ENCODE measurements at regions not wholly inside any gene's neighbourhood (a gene's known extent, or its start where the extent isn't known, plus 50 kb on each side); places are given as distances from the start of the nearest gene placed in this dataset.
A peak's percentile ranks its signal among the peaks of the same experiment; 100 is the strongest.

DNA sequence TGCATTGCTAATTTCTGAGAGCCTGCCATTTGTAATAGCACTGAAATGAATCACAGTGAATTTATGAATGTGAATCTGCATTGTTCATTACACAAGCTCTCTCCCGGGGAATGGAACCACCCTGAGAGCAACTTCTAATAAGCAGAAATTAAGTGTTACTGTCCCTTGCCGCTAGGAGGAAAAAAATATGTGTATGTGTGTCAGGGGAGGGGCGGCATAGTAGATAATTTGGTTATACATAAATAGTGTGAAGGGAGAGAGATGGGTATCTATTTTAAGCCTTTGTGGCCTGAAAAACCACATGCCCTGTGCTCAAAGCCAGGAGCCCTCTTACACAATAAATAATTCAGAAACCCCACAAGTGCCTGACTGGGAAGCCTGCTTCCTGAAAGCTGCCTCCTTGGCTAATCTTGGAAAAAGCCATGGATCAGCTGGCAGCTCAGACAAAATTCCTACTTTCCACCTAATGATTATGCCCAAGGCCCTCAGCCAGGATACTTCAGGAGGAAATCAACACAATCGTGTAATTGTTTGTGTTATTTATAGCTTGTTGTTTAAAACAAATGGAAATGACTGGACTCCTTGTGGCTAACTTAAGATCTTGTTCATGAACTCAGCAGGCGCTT, 366.2 kb upstream of the KITLG start:
- peak; percentile 7 for DNase-seq (ENCODE audit: low spot score)

DNA sequence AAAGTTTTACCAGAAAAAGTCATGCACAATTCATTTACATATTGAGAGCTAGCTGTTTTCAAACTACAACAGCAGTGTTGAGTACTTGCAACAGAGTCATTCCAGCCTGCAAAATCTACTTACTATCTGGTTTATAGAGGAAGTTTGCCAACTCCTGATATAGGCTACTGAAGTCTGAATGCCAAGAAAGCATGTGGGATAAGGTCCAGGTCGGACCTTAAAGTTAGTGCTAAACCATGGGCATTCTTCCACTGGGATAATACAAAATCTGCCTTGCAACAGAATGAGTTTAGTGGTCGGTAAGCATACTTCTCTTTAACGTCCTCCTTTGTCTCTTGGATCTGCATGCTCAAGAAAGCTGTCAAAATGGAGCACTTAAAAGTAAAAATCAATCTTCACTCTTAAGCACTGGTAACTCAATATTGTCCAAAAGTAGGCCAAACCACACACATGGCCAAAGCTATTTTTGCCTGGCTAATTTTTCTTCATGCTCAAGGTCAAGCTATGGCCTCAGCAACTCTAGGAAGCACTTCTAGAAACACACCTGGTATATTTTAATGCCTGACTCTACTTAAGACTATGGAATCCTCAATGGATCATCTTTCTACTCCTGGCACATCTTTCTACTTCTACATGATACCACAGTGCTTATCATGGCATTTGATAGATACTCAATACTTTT, 364.9 kb upstream of the KITLG start:
- no peak for DNase-seq (ENCODE audit: low spot score)

DNA sequence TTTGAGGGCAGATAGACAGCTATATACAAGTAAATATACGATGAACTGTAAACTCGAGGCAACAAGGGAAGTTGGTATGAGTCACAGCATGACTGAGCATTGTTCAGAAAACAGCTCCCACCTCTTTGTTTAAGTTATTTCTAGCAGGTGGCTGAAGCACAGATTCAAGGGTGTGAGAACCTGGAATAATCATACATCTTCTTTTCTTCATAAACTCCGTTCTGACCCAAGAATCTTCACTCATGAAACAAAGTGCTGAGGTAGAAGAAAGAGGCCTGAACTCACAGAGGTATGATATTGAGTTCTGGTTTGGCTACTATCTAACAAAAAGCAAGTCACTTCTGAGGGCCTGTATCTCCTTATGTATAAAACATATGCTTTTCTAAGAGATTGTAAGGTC, 364.1 kb upstream of the KITLG start:
- DNase-seq (ENCODE audit: low spot score): no peak

DNA sequence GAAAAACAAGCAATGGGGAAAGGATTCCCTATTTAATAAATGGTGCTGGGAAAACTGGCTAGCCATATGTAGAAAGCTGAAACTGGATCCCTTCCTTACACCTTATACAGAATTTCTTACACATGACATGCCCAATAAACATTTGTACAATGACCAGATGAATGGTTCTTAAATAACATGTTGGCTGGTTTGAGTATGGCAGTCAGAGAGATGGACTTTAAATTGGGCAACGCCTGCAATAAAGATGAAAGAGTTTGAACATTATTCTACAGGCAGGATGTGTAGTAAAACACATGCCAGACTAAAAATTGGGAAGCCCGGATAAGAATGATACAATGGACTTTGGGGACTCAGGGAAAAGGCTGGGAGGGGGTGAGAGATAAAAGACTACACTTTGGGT, 360.6 kb upstream of the KITLG start:
- no peak for DNase-seq (ENCODE audit: low spot score)

DNA sequence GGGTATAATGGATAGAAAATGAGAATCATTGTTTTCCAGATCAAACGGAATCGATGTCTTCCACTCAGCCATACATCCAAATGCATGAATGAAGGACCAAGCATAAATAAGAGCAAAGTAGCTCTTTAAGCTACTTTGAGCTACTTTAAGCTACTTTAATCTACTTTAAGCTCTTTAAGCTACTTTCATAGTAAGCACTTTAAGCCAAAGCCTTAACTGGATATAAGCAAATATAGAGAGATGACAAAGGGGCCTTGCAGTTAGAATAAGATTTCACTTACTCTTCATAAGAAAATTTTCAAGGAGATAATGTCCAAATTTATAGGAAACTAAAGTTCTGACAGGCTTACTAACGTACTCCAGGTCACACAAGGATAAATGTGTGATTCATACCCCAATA, 355.6 kb upstream of the KITLG start:
- DNase-seq (ENCODE audit: low spot score): no peak

DNA sequence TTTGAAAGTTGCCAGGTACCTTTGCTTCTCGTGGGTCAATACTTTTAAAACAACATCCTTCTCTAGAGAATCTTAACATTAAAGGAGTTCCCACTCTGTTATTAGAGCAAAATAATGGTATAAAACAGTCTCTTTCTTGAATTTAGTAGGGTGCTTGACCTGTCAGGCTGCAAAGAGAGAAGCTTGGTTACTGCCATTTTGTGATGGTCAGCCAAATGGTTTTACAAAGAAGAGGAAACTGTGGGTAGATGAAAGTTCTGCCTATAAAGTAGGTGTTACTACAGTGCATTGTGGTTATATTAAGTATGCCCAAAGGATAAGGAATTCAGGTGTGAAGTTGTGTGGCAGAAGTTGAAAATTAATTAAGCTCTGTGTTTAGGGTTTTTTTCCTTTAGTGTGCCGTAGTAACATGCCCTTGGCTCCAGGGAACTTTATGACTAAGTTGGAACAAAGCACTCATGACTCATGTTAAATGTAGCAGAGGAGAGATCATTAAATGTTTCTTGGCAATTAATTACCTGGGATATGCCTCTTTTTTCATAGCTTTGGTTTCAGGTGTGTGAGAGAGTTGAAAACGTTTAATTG, 354.0 kb upstream of the KITLG start:
- DNase-seq (ENCODE audit: low spot score): no peak

DNA sequence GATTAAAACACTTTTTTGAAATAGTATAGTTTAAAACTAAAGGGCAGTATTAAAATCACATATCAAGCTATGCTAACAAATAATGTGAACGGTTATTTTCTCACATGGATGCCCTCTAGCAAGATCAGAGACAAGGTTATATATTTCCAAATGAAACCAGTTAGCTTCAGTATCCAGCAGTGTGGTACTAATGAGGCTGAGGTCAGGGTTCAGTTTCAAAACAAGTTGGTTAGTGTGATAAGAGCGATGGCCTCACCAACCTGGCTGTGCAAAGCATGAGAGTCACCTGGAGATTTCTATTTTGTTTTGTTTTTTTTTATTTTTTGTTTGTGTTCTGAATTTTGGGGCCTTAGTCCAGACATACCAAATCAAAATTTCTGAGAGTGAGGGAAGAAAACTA, 352.2 kb upstream of the KITLG start:
- no peak for DNase-seq (ENCODE audit: low spot score)

DNA sequence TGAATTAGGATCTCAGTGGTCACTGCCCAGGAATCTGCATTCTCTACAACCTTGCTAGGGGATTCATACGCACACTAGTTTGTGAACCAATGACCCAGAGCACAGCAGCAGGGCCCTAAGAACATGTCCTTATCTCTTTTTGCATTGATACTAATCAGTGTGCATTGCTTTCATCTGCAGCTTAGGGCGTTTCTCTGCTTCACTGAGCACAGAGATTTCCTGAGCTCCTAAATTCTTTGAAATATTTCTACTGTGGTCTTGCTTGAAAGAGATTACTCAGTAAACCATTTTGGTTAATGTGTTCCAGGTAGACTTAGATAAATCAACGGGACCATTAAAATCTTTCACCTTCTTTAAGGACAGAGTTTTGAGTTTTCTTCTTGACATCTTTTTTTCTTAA, 351.3 kb upstream of the KITLG start:
- no peak for DNase-seq (ENCODE audit: low spot score)

DNA sequence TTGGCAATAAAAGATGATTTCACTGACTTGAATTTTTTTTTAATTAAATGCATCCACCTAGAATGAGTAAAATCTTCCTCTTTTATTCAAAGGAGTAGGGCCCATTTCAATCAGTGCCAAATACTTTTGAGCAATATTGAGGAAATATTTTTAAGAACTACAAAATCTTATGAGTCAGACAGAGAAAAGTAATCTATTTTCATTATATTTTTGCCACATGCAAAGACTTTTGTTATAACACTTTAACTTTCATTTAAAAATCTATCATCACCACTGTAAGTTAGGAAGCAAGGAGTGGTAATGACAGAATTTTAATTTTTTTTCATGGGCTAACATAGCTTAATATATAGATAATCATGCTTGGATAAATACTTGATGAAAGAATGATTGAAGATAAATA, 345.2 kb upstream of the KITLG start:
- DNase-seq (ENCODE audit: low spot score): no peak

DNA sequence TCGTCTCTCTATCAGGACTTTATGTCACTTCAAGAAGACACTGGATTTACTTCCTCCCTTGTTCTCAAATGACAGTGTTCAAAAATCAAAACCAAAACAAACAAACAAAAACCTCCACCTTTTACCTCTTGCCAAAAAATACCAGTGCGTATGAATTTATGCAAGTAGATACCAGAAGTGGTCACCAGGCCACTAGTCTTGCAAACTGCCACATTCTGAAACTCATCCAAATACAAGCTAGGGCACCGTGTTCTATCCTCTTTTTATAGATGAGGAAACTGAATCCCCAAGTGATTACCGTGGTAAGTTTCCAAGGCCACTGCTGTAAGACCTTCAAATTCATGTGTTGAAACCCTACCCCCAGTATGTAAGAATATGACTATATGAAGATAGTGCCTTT, 343.9 kb upstream of the KITLG start:
- DNase-seq (ENCODE audit: low spot score): no peak

DNA sequence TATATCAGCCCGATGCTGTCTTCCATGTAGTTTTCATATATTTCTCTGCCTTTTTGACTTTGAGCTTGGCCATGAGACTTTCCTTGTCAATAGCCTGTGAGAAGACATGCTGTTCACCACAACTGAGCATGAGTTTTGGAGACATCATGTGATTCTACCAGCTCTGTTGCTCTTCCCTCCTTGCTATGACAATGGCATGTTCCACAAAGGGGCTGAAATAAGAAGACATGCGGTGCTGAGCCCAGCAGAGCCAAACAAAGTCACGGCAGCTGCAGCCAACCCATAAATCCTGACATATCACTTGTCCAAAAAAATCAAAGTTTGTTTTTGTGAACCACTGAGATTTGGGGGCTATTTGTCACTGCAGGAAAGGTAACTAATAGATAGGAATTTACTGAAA, 343.4 kb upstream of the KITLG start:
- DNase-seq (ENCODE audit: low spot score): no peak

DNA sequence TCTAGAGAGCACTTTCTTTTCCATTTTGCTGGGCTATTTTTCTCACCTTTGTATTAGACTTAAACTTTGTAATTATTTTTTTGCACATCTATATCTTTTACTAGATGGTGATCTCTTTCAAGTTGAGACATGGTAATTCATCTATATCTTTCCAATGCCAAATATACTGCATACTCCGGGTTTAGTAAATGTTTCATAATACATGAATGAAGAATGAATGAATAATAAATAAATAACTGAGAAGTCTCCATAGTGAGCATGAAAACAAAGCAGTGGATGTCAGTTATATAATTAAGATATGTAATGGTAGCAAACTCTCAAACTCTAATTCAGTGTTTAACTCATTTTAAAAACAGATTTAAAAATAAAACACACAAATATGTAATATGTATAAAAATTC, 342.5 kb upstream of the KITLG start:
- peak; percentile 8 for DNase-seq (ENCODE audit: low spot score)

DNA sequence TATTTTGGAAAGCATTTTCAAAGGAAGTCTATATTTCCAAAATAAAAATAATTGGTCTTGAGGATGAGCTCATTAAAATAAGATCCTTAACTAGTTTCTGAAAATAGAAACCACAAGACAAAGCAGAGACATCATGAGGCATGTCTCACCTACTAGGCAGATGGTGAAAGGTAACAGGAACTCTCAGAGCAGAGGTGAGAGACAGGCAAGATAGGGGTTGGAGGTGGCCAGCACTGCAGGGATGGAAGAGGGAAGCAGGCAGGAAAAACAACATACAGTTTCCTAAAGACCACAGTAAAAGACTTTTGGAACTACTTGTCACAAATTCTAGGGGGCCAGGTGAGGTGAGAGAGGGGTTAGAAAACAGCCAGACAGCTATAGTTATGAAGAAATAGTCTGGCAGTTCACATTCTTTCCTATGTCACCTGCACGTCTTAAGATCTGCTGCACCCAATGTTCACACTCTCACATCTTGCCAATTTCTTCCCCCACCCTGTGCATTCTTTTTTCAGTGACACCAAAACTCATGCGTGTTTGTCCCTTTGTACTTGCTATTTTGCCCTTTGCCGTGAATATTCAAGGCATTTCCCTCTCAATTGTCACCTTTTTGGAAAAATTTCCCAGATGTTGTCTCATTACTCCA, 341.7 kb upstream of the KITLG start:
- no peak for DNase-seq (ENCODE audit: low spot score)

DNA sequence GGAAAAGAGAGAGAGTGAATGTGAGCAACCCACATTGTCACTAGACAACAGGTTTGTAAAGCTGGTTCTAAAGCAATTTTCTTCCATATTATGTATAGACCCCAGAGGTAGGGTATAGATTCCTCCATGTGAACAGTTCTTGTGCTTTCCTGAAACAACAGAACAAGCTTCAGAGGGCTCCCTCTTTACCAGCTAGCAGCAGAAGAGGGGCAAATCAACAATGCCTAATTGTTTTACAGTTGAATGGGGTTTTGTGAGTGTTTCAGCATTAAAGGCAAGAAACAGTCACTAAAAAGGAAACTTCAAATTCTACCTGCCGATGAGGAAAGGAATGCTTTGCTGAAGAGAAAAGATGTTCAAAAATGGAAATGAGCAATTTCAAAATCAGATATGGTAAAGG, 341.2 kb upstream of the KITLG start:
- no peak for DNase-seq (ENCODE audit: low spot score)

DNA sequence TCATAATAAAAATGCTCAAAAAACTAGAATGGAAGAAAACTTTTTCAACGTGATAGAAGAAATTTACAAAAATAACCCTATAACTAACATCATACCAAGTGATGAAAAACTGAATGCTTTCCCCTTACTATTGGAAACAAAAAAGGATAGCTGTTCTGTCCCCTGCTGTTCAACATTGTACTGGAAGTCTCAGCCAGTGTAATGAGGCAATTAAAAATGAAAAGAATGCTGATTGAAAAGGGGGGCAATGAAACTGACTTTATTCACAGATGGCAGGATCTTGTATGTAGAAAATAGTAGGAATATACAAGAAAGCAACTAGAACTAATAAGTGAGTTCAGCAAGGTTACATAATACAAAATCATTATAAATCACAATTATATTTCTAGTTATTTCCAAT, 337.9 kb upstream of the KITLG start:
- no peak for DNase-seq (ENCODE audit: low spot score)

DNA sequence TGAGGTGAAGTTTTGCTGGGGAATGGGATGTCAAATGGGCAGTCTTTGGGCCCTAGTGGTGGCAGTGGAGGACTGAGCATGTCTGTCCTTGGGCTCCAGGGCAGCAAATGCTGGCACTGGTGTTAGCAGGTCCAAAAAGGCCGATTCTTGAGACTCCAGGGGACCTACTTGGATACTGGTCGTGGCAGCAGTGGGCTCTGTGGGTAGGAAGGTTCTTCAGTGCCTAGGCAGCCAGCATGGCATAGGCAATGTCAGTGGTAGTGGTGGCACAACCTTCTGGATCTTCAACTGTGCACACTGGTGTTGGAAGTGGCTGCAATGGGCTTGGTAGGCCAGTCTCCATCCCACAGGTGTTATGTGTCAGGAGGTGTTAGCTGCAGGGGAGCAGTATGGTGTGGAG, 334.7 kb upstream of the KITLG start:
- no peak for DNase-seq (ENCODE audit: low spot score)

DNA sequence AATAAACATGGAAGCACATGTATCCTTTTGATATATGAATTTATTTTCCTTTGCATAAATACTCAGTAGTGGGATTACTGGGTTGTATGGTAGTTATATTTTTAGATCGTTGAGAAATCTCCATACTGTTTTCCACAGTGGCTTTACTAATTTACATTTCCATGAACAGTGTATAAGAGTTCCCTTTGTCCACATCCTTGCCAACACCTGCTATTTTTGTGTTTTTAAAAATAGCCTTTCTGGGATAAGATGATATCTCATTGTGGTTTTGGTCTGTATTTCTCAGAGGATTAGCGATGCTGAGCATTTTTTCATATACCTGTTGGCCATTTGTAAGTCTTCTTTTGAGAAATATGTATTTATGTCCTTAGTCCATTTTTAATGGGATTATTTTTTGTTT, 329.2 kb upstream of the KITLG start:
- no peak for DNase-seq (ENCODE audit: low spot score)

DNA sequence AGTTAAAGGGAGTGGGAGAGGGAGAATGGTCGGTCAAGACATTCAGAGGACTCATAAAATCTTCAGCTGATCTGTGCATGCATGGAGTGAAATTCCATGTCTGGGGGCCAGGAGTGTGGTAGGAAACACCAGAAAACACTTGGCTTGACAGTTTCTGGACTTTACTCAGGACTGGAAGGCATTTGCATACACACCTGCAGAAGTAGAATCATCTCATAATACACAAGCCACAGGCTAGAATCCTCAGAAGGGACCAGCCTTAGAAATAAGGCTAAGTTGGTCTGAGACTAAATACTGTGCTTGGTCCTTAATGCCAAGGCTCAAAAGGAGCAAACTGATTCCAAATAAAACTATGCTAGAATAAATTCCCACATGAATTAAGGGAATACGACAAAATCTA, 328.1 kb upstream of the KITLG start:
- no peak for DNase-seq (ENCODE audit: low spot score)

DNA sequence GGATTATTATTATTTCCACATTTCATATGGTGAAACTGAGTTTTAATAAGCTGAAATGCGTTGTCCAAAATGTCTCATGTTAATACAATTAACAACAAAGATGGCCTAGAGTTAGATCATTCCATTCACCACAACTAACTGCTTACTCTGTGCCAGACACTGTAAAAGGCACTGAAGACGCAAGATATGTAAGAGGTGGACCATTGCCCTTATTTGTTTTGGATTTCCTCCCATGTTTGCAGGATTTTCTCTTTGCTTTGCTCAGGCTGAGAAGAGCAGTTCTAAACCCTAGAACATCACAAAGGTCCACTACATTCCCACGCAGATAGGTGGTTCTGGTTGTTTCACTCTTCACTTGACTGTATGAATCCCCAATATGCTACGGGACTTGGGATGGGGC, 324.4 kb upstream of the KITLG start:
- DNase-seq (ENCODE audit: low spot score): no peak

DNA sequence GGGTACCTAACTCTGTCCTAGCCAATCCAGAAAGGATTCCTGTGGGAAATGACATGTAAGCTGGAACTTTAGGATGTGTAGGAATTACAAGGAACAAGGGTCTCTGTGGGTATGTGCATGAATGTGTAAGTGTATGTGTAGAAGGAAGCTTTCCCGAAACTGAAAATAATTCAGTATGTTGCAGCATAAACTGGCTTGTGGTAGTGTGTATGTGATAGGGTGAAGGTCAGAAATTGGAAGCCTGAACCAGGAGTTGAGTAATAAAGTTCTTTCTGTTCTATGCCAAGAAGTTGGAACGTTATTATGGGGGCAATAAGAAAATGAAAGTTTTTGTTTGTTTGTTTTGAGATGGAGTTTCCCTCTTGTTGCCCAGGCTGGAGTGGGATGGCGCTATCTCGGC, 323.1 kb upstream of the KITLG start:
- DNase-seq (ENCODE audit: low spot score): no peak

DNA sequence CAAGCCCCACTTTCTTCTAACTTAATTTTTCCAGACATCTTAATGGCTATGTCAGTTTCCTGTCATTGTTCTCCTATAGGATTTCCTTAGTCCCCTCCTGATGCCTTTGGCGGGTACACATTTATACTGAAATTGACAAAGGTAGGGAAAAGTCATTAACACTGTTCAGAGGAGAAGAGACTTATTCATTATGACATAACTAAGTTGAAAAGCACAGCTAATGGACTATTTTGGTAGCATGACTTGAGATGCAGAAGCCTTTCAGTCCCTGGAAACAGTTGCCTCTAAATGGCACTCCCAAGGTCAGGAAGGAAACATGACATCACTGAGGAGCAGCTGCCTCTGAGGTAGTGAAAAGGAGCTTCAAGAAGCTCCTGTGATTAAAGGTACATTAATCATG, 317.5 kb upstream of the KITLG start:
- no peak for DNase-seq (ENCODE audit: low spot score)

DNA sequence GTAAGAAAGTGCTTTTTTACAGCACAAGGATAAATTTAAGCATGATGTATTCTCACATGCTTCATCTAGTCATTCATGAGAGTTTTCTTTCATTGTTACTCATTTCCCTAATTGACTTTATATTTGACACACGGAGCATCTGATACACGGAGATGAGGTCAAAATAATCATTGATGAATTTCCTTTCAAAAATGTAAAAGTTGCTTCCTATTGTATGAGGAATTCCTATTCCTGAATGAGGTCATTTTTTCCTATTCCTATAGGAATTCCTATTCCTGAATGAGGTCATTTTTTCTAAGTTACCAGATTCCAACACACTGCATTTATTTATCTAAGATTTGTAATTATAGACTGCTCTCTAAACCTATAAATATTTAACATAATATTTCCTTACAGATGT, 316.7 kb upstream of the KITLG start:
- DNase-seq (ENCODE audit: low spot score): peak; percentile 5

DNA sequence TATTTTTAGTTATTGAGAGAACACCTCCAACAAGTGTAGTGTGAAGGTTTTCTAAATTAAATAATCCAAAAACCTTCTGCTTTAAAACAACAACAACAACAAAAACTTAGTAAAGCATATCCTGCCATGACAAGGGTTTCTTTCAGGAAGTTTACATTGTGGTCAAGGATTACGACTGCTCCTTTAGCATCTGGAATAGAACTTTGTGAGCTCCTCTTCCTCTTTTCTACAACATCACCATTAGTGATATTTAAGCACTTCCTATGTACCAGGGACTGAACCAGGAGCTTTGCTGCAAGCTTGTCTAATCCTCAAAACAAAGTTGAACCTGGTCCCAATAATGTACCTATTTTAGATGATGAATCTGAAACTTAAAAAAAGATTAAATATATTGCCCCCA, 315.4 kb upstream of the KITLG start:
- DNase-seq (ENCODE audit: low spot score): no peak

DNA sequence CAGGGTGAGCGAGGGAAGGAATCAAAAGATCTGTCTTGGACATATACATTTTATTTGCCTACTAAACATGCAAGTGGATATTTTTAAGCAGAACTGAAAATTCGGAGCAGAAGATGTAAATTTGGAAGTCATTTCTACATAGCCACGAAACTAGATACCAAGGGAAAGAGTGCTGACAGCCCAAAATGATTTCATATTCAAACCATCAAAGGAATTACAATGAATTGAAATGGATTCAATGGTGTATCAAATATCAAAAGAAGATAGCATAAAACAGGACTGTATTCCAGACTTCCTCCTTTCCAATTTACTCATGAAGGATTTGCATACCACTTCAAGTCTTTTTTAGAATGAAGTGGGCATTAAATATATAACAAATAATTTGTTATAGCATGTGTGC, 313.5 kb upstream of the KITLG start:
- no peak for DNase-seq (ENCODE audit: low spot score)

Measured in hepatic stellate cell (primary cell).